NCI-H460 (cell line): ENCODE measurements at regions not wholly inside any gene's neighbourhood (a gene's known extent, or its start where the extent isn't known, plus 50 kb on each side); places are given as distances from the start of the nearest gene placed in this dataset.

Experiments
- DNase-seq: peaks from one replicate; pipeline ENCODE4 v3.0.0-alpha.2; 2016; ENCODE audit warnings: low read depth; ENCODE audit errors: extremely low read depth

GRCh38 chr10:8725343-8725742, 670.9 kb downstream of the GATA3 start:
- no peak for DNase-seq

- DNase-seq: no peak
Observed at GRCh38 chr10:8726084-8726778, 671.7 kb downstream of the GATA3 start.

- DNase-seq: no peak
Observed at GRCh38 chr10:8726779-8727084, 672.2 kb downstream of the GATA3 start.

- DNase-seq: no peak
Observed at GRCh38 chr10:8731121-8732095, 676.9 kb downstream of the GATA3 start.

GRCh38 chr10:8738987-8739386, 684.5 kb downstream of the GATA3 start:
- DNase-seq: no peak

- no peak for DNase-seq
Observed at GRCh38 chr10:8752146-8752843, 697.8 kb downstream of the GATA3 start.

GRCh38 chr10:8758029-8758428, 703.5 kb downstream of the GATA3 start:
- no peak for DNase-seq

GRCh38 chr10:8766899-8767298, 712.4 kb downstream of the GATA3 start:
- no peak for DNase-seq

GRCh38 chr10:8767591-8767990, 713.1 kb downstream of the GATA3 start:
- DNase-seq: no peak

- no peak for DNase-seq
Observed at GRCh38 chr10:8768341-8768740, 713.9 kb downstream of the GATA3 start.

GRCh38 chr10:8768852-8769251, 714.4 kb downstream of the GATA3 start:
- DNase-seq: no peak

- DNase-seq: no peak
Observed at GRCh38 chr10:8776926-8777622, 722.6 kb downstream of the GATA3 start.

GRCh38 chr10:8778713-8779112, 724.2 kb downstream of the GATA3 start:
- no peak for DNase-seq

- DNase-seq: no peak
Observed at GRCh38 chr10:8787649-8788048, 733.2 kb downstream of the GATA3 start.

GRCh38 chr10:8790390-8790789, 735.9 kb downstream of the GATA3 start:
- DNase-seq: no peak

GRCh38 chr10:8794860-8795259, 740.4 kb downstream of the GATA3 start:
- no peak for DNase-seq

- DNase-seq: no peak
Observed at GRCh38 chr10:8800426-8800825, 745.9 kb downstream of the GATA3 start.

- no peak for DNase-seq
Observed at GRCh38 chr10:8803992-8804391, 749.5 kb downstream of the GATA3 start.

- no peak for DNase-seq
Observed at GRCh38 chr10:8810677-8811076, 756.2 kb downstream of the GATA3 start.

- DNase-seq: no peak
Observed at GRCh38 chr10:8811201-8811600, 756.7 kb downstream of the GATA3 start.

GRCh38 chr10:8815969-8816368, 761.5 kb downstream of the GATA3 start:
- no peak for DNase-seq
